Activated B cell treated with CpG ODN at 0.5 μM for 24 hours (primary cell): ENCODE measurements at regions not wholly inside any gene's neighbourhood (a gene's known extent, or its start where the extent isn't known, plus 50 kb on each side); places are given as distances from the start of the nearest gene placed in this dataset.

ENCODE experiments used
- ATAC-seq: fragments of 200-7000 bp; cut with Tn5 transposase; one replicate; pipeline ENCODE4 v1.10.0; 2021; ENCODE audit warnings: low read depth, mild to moderate bottlenecking, moderate library complexity
- CTCF ChIA-PET: fragments of 350-600 bp; sonication (Branson Sonifier 250); formaldehyde crosslinking; loops from one replicate; lab custom pipeline; 2021; ENCODE audit warnings: antibody characterized with exemption; lab: Charles Lee
- POLR2A ChIA-PET: fragments of 350-600 bp; sonication (Branson Sonifier 250); formaldehyde crosslinking; loops from one replicate; lab custom pipeline; 2021; ENCODE audit warnings: antibody characterized with exemption; lab: Charles Lee
- DNase-seq: peaks from one replicate; pipeline ENCODE4 v3.0.0; 2022
- H3K27ac Mint-ChIP-seq: one replicate; pipeline ENCODE4 v1.8.0; 2020; ENCODE audit warnings: mixed read lengths
- H3K27me3 Mint-ChIP-seq: one replicate; pipeline ENCODE4 v1.8.0; 2021; ENCODE audit warnings: mixed read lengths
- H3K36me3 Mint-ChIP-seq: one replicate; pipeline ENCODE4 v1.8.0; 2021; ENCODE audit warnings: low read depth, mixed read lengths
- H3K4me1 Mint-ChIP-seq: one replicate; pipeline ENCODE4 v1.8.0; 2021; ENCODE audit warnings: mixed read lengths
- H3K4me3 Mint-ChIP-seq: one replicate; pipeline ENCODE4 v1.8.0; 2020; ENCODE audit warnings: mild to moderate bottlenecking, mixed read lengths
- H3K9me3 Mint-ChIP-seq: one replicate; pipeline ENCODE4 v1.8.0; 2020; ENCODE audit warnings: mixed read lengths
- CTCF ChIP-seq: fragments of 200-600 bp; IDR thresholded peaks from one replicate; pipeline ENCODE4 v1.8.0; 2022; ENCODE audit warnings: antibody characterized with exemption, mild to moderate bottlenecking
- intact Hi-C: fragments of 100-400 bp; cut with micrococcal nuclease; formaldehyde crosslinking; loops from one replicate; pipeline ENCODE4 v1.15.1; 2024

GRCh38 chr3:59128685-59129084 is 78.9 kb upstream of the CFAP20DC start:
- Mint-ChIP-seq H3K4me3 (no peak overlapping the region), H3K27me3 (no peaks in the 10 kb centered on the region), H3K4me1 (no peaks in the 10 kb centered on the region), H3K27ac (no peak overlapping the region), H3K9me3 (no peaks in the 10 kb centered on the region), H3K36me3 (no peaks in the 10 kb centered on the region)
- intact Hi-C loops, result no loop called here
- TF ChIP-seq CTCF, result no peak
- POLR2A ChIA-PET, result no interaction called here
- CTCF ChIA-PET, result no interaction called here
- DNase-seq, result no peak
- ATAC-seq, result no peak

GRCh38 chr3:59127071-59127470 is 77.2 kb upstream of the CFAP20DC start:
- ATAC-seq, result no peak
- intact Hi-C loops, result no loop called here
- no peak overlapping the region for H3K4me3 Mint-ChIP-seq
- DNase-seq, result no peak
- no peak for TF ChIP-seq CTCF
- POLR2A ChIA-PET, result no interaction called here
- no peak overlapping the region for H3K27ac Mint-ChIP-seq
- no peaks in the 10 kb centered on the region for H3K36me3 Mint-ChIP-seq
- no peaks in the 10 kb centered on the region for H3K9me3 Mint-ChIP-seq
- H3K27me3 Mint-ChIP-seq, result no peaks in the 10 kb centered on the region
- no peaks in the 10 kb centered on the region for H3K4me1 Mint-ChIP-seq
- CTCF ChIA-PET, result no interaction called here

- no peak overlapping the region for H3K4me3 Mint-ChIP-seq
- ChIA-PET CTCF (no interaction called here), POLR2A (no interaction called here)
- ATAC-seq (no peak), DNase-seq (no peak)
- intact Hi-C loops, result no loop called here
- H3K27ac Mint-ChIP-seq, result no peak overlapping the region
- no peaks in the 10 kb centered on the region for H3K4me1 Mint-ChIP-seq
- no peaks in the 10 kb centered on the region for H3K27me3 Mint-ChIP-seq
- no peak for TF ChIP-seq CTCF
- no peaks in the 10 kb centered on the region for H3K9me3 Mint-ChIP-seq
- no peaks in the 10 kb centered on the region for H3K36me3 Mint-ChIP-seq
Measured at GRCh38 chr3:59126446-59126845, 76.6 kb upstream of the CFAP20DC start.

GRCh38 chr3:59121346-59122144 is 71.7 kb upstream of the CFAP20DC start:
- Mint-ChIP-seq H3K4me1 (no peaks in the 10 kb centered on the region), H3K36me3 (no peaks in the 10 kb centered on the region), H3K27ac (no peak overlapping the region), H3K4me3 (no peak overlapping the region), H3K9me3 (no peaks in the 10 kb centered on the region), H3K27me3 (peaks cover 3% of the 10 kb centered on the region)
- no peak for TF ChIP-seq CTCF
- no peak for ATAC-seq
- ChIA-PET CTCF (no interaction called here), POLR2A (no interaction called here)
- intact Hi-C loops, result no loop called here
- no peak for DNase-seq

- TF ChIP-seq CTCF, result no peak
- DNase-seq (no peak), ATAC-seq (no peak)
- Mint-ChIP-seq H3K27me3 (peaks cover 3% of the 10 kb centered on the region), H3K4me3 (no peak overlapping the region), H3K27ac (no peak overlapping the region), H3K4me1 (no peaks in the 10 kb centered on the region), H3K9me3 (no peaks in the 10 kb centered on the region), H3K36me3 (no peaks in the 10 kb centered on the region)
- intact Hi-C loops, result no loop called here
- POLR2A ChIA-PET, result no interaction called here
- CTCF ChIA-PET, result no interaction called here
Measured at GRCh38 chr3:59118928-59119327, 69.1 kb upstream of the CFAP20DC start.
